ENCODE measurements at regions not wholly inside any gene's neighbourhood (a gene's known extent, or its start where the extent isn't known, plus 50 kb on each side); places are given as distances from the start of the nearest gene placed in this dataset.

- Mint-ChIP-seq H3K36me3 (no peaks in the 10 kb centered on the region), H3K4me1 (peaks cover 19% of the 10 kb centered on the region), H3K9me3 (no peaks in the 10 kb centered on the region), H3K27ac (peak overlapping the region; percentile 14), H3K4me3 (no peak overlapping the region), H3K27me3 (ENCODE audit: low read depth) (peaks cover 6% of the 10 kb centered on the region)
- peak; percentile 65 to 83 for DNase-seq (ENCODE audit: low spot score in 2 of 2, unreplicated experiment in 2 of 2)
- TF ChIP-seq, protein P1, sequence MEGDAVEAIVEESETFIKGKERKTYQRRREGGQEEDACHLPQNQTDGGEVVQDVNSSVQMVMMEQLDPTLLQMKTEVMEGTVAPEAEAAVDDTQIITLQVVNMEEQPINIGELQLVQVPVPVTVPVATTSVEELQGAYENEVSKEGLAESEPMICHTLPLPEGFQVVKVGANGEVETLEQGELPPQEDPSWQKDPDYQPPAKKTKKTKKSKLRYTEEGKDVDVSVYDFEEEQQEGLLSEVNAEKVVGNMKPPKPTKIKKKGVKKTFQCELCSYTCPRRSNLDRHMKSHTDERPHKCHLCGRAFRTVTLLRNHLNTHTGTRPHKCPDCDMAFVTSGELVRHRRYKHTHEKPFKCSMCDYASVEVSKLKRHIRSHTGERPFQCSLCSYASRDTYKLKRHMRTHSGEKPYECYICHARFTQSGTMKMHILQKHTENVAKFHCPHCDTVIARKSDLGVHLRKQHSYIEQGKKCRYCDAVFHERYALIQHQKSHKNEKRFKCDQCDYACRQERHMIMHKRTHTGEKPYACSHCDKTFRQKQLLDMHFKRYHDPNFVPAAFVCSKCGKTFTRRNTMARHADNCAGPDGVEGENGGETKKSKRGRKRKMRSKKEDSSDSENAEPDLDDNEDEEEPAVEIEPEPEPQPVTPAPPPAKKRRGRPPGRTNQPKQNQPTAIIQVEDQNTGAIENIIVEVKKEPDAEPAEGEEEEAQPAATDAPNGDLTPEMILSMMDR (IDR thresholded peaks at IDR 0.05; ENCODE audit: unreplicated experiment) = no peak
Observed at GRCh38 chr20:40563296-40563950, 125.6 kb downstream of the MAFB start.

- H3K4me3 Mint-ChIP-seq = no peak overlapping the region
- no peak overlapping the region for H3K27ac Mint-ChIP-seq
- no peak for DNase-seq (ENCODE audit: low spot score in 2 of 2, unreplicated experiment in 2 of 2)
- H3K9me3 Mint-ChIP-seq = no peaks in the 10 kb centered on the region
- H3K27me3 Mint-ChIP-seq (ENCODE audit: low read depth) = peaks cover 7% of the 10 kb centered on the region
- no peaks in the 10 kb centered on the region for H3K36me3 Mint-ChIP-seq
- H3K4me1 Mint-ChIP-seq = peaks cover 19% of the 10 kb centered on the region
- TF ChIP-seq, protein P1 (IDR thresholded peaks at IDR 0.05; ENCODE audit: unreplicated experiment) = no peak
Observed at GRCh38 chr20:40562031-40562430, 127.0 kb downstream of the MAFB start.

- H3K4me1 Mint-ChIP-seq = peaks cover 19% of the 10 kb centered on the region
- H3K27me3 Mint-ChIP-seq (ENCODE audit: low read depth) = peaks cover 9% of the 10 kb centered on the region
- no peak overlapping the region for H3K4me3 Mint-ChIP-seq
- no peaks in the 10 kb centered on the region for H3K36me3 Mint-ChIP-seq
- DNase-seq (ENCODE audit: low spot score in 2 of 2, unreplicated experiment in 2 of 2) = no peak
- no peak overlapping the region for H3K27ac Mint-ChIP-seq
- H3K9me3 Mint-ChIP-seq = peaks cover 3% of the 10 kb centered on the region
- TF ChIP-seq, protein P1 (IDR thresholded peaks at IDR 0.05; ENCODE audit: unreplicated experiment) = no peak
Observed at GRCh38 chr20:40561187-40561586, 127.8 kb downstream of the MAFB start.

DNA sequence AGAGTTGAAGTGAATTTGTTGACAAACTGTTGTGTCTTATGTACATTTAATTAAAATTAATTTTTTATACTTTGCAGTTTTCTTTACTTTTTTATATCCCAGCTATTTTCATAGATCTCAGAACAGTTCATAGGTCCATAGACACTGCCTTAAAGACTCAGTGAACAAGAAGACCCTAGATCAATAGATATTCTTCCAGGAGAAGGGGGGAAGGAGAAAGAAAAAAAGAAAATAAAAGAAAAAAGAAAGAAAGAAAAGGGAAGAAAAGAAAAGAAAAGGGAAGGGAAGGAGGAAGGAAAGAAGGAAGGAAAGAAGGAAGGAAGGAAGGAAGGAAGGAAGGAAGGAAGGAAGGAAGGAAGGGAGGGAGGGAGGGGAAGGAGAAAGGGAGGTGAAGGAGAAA is 130.8 kb downstream of the MAFB start:
- DNase-seq (ENCODE audit: low spot score in 2 of 2, unreplicated experiment in 2 of 2) = no peak
- Mint-ChIP-seq H3K4me1 (peaks cover 15% of the 10 kb centered on the region), H3K27me3 (ENCODE audit: low read depth) (peaks cover 36% of the 10 kb centered on the region), H3K36me3 (peaks cover 4% of the 10 kb centered on the region), H3K27ac (no peak overlapping the region), H3K9me3 (peaks cover 18% of the 10 kb centered on the region), H3K4me3 (no peak overlapping the region)
- TF ChIP-seq, protein P1 (IDR thresholded peaks at IDR 0.05; ENCODE audit: unreplicated experiment) = no peak

DNA sequence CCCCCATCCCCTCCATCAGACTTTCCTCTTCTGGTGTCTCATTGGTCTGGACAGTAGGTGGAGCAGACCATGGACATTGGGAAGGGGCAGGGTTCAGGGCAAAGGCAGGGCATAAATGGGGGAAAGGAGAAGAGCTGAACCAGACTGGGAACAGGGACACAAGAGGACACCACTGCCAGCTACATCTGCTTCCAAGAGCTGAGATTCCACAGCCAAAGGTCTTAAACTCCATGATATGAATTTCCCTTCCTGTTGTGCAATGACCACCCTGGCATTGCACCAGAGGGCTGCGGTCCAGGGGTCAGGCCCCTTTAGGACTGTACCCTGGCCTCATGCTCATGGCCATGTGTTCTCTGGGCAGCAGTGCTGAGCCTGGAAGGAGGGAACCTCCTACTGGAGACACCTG is 137.9 kb downstream of the MAFB start:
- Mint-ChIP-seq H3K36me3 (peaks cover 4% of the 10 kb centered on the region), H3K27ac (no peak overlapping the region), H3K4me1 (peaks cover 13% of the 10 kb centered on the region), H3K9me3 (peaks cover 15% of the 10 kb centered on the region), H3K27me3 (ENCODE audit: low read depth) (peaks cover 71% of the 10 kb centered on the region), H3K4me3 (no peak overlapping the region)
- no peak for DNase-seq (ENCODE audit: low spot score in 2 of 2, unreplicated experiment in 2 of 2)
- TF ChIP-seq, protein P1 (IDR thresholded peaks at IDR 0.05; ENCODE audit: unreplicated experiment) = no peak

Measured in mesothelial cell of epicardium (in vitro differentiated cells).